ENCODE measurements at regions not wholly inside any gene's neighbourhood (a gene's known extent, or its start where the extent isn't known, plus 50 kb on each side); places are given as distances from the start of the nearest gene placed in this dataset.
"Not testable (repeated sequence)": the region's sequence is repeated elsewhere in the genome, so short reads cannot be mapped to it uniquely, and the experiment has no call there.

DNA sequence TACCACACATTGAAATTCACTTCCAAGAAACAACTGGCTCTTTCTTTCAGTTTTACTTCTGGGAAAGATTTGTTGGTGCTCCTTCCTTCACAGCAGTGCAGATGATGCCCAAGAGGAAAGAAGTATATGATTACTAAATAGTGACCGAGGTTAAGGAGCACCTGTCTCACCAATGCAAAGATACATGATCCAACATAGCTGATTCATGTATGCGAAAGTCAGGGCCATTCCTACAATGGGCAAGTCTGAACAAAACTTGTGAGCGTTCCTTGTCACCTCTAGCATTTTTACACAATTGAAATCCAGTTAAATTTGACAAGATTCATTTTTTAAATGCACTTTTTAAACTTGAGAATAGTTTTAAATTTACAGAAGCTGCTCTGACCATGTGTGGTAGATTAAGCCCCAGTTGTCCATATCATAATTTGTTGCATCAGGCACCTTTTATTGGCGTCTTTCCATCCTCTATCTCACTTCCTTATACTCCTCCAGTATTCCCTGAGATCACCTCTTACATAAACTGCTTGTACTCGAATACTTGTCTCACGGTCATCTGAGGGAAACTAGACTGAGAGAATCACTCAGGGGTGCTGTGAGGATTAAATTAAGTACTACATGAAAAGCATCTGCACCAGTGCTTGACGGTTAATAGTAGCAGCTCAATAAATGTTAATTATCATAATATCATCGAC, 438.8 kb upstream of the CDH20 start:
- no peak for DNase-seq

GRCh38 chr18:60895181-60895580, 438.0 kb upstream of the CDH20 start:
- DNase-seq: no peak

DNA sequence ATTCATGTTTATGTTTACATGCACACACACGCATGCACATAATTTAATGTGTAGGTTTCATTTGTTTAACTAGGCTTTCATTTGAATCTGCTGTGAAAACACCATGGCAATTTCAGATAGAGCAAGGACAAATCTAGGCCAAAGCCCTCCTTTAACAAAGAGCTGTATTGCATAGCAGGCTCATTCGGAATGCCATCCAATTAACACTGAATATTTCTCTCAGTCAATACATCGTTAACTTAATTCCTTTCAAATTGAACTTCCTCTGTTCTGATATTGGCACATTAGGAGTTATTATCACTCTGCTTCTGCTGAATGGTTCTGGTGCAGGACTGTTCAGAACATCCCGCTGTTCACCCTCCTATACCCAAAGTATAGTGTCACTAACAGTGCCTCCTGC, 435.1 kb upstream of the CDH20 start:
- no peak for DNase-seq

DNA sequence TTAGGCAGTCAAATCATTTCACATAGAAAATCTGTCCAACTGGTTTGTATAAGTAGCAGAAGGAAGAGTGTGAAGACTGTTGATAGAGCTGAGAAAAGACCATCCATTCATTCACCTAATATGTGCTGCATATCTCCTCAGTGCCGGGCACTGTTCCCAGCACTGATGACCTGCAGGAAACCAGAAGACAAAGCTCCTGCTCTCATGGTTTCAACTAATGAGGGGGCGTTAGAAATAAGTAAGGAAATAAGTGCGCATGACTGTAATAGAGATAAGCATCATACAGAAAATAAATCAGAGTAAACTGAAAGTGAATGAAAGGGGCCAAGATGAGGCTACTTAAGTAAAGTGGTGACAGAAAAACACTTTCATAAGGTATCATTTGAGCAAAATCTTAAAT, 427.5 kb upstream of the CDH20 start:
- DNase-seq: no peak

DNA sequence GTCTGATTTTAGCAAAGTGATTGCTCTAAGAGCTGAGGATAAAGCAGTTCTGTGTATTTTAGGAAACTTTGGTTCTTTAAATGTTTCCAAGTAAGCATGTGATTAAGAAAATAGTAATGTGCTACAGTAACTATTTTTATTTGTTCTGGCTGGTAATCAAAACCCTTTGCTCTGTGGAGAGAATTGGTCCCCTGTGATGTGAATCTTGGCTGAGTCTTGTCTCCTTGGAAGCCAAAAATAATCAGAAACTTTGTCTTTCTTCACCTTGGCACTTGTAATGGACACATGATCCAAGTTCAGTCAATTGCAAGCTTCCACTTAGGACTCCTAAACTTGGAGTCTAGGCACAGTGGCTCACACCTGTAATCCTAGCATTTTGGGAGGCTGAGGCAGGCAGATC, 422.7 kb upstream of the CDH20 start:
- no peak for DNase-seq

DNA sequence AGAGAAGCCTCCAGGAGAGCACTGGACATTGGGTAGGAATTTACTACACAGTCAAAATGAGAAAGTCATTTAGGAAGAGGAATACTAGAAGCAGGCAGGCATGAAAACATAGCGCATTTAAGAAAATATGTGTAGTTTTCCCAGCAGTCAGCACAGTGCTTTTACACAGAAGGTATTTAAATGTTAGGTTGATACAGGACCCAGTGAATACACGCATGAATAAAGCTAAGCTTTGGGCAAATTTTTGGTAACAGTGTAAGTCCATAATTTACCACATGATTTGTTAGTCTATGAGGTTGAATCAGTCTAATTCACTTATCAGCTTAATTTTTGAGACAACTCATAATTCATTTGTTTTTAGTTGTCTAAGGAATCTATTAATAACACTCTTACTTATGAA, 421.7 kb upstream of the CDH20 start:
- DNase-seq: no peak

GRCh38 chr18:60915160-60915559, 418.1 kb upstream of the CDH20 start:
- DNase-seq: no peak

DNA sequence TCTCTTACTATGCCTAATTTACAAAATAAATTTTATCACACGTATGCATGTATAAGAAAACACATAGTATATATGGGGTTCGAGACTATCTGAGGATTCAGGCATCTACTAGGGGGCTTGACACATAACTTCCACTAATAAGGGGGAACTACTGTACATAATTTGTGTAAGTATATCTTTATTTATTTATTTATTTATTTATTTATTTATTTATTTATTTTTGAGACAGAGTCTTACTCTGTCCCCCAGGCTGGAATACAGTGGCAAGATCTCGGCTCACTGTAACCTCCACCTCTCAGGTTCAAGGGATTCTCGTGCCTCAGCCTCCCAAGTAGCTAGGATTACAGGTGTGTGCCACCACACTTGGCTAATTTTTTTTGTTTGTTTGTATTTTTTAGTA, 414.4 kb upstream of the CDH20 start:
- DNase-seq: not testable (repeated sequence)

DNA sequence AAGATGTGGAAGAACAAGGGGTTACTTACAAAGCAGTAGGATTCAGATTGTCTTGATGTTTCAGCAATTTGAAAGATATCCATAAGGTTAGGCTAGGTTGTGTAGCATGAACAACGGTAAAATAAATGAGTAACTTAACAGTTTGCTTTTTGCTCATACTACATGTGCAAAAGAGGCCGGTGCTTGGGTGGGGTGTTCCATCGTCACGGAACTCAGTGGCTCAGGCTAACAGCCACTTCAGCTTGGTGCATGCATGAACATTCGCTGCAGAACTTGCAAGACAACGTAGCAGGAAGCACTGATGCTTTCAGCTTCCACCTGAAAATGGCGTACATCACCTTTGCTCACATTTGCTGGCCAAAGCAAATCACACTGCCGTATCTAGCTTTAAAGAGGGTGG, 407.3 kb upstream of the CDH20 start:
- DNase-seq: no peak

DNA sequence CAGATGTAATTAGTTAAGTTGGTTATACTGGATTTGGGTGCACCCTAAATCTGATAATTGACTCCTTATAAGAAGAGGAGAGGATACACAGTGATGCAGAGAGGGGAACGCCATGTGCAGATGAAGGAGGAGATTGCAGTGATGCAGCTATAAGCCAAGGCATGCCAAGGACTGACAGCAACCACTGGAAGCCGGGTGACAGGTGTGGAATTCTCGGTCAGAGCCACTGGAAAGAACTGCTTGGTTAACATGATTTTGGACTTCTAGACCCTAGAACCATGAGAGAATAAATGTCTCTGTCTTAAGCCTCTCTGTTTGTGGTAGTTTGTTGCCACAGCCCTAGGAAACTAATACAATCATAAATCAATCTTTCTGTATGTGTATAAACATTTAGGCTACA, 403.3 kb upstream of the CDH20 start:
- DNase-seq: no peak

- no peak for DNase-seq
Observed at GRCh38 chr18:60935041-60935910, 398.0 kb upstream of the CDH20 start.

DNA sequence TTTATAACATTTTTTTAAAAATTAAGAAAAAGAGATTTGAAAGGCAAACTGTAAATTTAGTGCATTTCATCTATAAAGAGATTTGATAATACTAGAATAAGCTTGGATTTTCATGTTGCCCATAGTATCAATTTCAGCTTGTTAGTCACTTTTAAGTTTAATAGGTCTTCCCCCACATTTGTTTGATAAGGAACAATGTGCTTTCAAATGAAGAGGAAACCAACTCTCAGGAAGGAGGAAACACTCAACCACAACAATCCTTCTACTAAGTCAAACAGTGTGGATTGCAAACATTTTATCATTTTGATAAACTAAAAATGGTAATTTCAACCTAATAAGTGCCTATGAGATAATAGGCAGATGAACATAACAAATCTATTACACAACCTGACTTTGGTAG, 397.1 kb upstream of the CDH20 start:
- no peak for DNase-seq

DNA sequence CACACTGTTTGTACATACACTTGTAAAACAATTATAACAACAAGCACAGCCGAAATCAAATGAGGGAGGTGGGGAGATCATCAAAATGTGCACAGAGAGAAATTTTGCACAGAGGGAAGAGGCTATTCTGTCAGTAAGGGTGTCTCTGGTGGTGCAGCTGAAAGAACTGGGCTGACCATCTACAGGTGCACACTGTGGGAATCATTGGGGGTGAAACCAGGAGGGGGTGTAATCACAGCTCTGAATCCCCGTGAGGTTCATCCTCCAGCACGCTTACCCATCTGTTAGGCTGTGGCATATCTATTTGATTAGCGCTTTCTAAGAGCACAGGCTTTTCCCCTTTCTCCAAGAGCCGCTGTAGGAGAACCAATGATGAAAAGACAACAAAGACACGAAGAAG, 389.9 kb upstream of the CDH20 start:
- no peak for DNase-seq

- DNase-seq: no peak
Observed at GRCh38 chr18:60950634-60951033, 382.6 kb upstream of the CDH20 start.

DNA sequence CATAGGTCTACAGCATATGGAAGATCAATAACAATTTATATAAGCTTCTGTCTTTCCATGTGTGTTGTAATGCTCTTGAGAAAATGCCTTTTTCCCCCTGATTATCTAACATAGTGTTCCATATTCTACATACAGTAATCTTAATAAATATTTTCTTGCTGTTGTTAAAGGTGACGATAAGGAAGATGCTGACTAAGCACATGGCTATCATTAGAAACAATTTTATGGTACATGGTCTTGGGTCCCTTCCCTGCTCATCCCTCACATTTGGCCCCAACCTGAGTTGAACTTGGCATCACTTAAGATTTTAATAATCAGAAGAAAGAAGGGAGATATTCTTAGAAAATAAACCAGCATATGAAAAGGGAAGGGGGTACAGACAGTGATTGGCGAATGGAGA, 382.1 kb upstream of the CDH20 start:
- DNase-seq: no peak

DNA sequence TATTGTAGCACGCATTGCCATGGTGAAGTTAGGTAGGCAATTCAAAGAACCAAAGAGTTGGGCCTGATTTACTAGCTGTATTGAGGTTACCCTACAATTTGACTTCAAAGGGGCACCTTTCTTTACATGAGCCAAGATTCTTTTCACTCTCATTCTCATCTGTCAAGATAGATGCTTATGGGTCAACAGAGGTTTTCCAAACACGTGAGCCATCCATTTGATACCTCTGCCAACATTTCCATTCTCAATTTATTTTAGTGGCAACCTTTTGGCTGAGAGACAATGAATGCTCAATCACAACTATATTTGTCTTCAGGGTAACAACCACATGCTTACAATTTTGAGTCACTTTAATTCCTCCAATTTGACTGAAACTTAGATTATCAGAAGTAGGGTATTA, 370.6 kb upstream of the CDH20 start:
- DNase-seq: no peak

- DNase-seq: no peak
Observed at GRCh38 chr18:60965856-60966255, 367.4 kb upstream of the CDH20 start.

DNA sequence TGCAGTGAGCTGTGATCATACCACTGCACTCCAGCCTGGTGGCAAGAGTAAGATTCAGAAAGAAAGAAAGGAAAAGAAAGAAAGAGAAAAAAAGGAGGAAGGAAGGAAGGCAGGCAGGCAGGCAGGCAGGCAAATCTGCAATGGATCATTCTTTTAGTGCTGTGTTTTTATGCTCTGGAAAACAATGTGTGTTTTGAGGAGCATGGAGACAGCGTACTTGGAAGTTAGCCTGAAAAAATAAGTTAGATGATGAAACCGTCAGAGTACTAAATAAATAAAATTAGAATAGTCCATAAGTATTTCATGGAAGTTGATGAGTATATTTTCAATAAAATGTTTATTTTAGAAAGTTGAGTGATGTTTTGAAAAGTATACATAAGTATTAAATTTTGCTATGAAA, 366.4 kb upstream of the CDH20 start:
- no peak for DNase-seq

DNA sequence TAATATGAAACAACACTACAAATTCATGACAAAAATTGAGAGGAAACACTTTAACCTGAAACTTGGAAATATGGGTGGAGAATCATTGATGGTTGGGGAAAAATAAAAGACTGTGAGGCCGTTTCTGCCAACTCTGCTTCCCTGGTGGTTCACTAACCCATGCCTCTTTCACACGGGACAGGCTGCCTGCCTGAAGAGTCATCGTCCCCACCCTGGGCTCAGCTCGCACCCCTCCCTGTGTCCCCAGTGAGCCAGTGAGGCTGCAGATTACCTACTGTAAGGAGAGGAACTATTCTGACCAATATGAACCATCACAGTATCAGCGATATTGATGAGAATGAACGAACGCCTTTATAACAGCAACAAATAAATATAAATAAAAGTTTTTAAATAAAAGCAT, 357.8 kb upstream of the CDH20 start:
- no peak for DNase-seq

- DNase-seq: no peak
Observed at GRCh38 chr18:60976976-60977375, 356.3 kb upstream of the CDH20 start.

DNA sequence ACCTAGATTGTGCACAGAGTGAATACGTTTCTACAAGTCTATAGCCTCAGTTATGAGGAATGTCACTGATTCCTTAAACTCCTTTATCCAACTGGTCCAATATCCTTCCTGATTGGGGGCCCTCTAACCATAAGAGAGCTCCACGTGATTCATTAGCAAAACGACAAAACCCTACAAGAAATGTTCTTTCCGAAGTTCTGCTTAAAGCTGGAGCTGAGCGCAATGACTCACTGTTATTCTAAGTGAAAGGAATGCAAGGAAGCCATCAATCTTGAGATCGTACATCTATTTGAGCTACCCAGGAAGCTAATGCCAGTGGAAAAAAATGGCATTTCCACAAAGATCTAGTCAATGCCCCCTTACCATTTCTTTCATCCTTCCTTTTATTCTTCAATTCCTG, 354.9 kb upstream of the CDH20 start:
- DNase-seq: no peak

- DNase-seq: no peak
Observed at GRCh38 chr18:60980422-60981005, 352.7 kb upstream of the CDH20 start.

GRCh38 chr18:60981682-60982328, 351.4 kb upstream of the CDH20 start:
- DNase-seq: no peak

- no peak for DNase-seq
Observed at GRCh38 chr18:60982329-60982695, 350.9 kb upstream of the CDH20 start.

Measured in NCI-H187 treated with DMSO at 0.1 percent for 48 hours (cell line).